Stimulated activated CD8-positive, alpha-beta memory T cell treated with anti-CD3 and anti-CD28 coated beads, Interleukin-7, amount 100 ng/mL, for 1 hour (primary cell): ENCODE measurements at regions not wholly inside any gene's neighbourhood (a gene's known extent, or its start where the extent isn't known, plus 50 kb on each side); places are given as distances from the start of the nearest gene placed in this dataset.

ENCODE experiments used
- DNase-seq, 2 donors: peaks; one replicate each; pipeline ENCODE4 v3.0.0-alpha.2; 2020; ENCODE audit warnings: low read depth in 2 of 2

DNA sequence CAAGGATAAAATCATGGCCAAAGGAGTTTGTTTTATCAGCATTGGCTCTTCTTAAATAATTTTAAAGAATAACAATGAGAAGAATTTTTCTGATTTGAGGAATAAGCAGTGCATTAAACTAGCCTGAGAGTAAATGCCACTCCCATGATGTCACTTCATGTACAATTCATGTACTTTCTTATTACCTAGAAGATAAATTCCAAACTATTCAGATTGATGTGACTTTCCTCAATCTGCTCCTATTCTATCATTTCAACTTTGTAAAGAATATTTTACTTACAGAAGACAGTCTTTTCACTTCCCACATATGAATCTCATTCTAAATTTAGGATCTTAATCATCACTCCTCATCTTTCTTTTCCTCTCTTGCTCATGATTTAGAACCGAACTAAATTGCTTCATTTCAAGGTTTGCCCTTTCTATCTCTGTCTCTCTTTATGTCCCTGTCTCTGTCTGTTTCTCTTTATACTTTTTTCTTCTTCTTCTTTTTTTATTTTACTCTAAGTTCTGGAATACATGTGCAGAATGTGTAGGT, 1142.0 kb upstream of the PIK3C3 start:
- DNase-seq, result no peak

DNA sequence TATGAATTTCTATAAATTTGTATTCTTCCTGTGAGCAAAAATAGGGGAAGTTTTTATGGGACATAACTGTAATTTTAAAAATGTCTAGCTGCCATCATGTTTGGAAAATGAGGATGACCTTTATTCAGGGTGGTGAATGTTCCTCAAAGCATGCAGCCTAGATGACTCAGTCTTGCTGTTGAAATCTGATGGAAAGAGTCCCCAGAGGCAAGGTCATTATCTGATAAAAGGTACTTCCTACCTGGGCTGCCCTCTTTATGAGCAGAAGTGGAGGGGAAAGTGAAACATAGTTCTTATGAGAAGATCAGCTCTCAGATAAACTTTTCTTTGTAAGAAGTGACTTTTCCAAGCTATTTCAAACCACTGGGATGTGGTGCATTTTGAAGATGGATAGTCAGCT, 1144.7 kb upstream of the PIK3C3 start:
- DNase-seq, result no peak

DNA sequence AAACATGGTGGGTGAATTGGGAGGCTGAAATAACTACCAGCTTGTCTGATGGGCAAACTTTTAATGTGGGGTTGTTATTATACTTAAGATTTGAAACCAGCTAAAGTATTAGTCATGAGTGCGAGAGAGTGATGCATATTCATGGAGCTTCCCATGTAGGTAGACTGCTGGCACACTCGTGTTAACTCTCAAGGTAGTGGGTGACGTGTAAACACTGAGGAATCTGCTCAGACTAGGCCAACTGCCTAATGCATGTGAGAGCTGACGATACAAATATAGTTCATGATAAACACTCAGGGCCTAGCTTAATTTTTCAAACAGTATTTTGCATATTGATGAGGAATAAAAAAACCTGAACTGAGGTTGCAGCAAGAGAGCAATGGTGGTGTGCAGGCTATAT, 1165.7 kb upstream of the PIK3C3 start:
- DNase-seq, result no peak

DNA sequence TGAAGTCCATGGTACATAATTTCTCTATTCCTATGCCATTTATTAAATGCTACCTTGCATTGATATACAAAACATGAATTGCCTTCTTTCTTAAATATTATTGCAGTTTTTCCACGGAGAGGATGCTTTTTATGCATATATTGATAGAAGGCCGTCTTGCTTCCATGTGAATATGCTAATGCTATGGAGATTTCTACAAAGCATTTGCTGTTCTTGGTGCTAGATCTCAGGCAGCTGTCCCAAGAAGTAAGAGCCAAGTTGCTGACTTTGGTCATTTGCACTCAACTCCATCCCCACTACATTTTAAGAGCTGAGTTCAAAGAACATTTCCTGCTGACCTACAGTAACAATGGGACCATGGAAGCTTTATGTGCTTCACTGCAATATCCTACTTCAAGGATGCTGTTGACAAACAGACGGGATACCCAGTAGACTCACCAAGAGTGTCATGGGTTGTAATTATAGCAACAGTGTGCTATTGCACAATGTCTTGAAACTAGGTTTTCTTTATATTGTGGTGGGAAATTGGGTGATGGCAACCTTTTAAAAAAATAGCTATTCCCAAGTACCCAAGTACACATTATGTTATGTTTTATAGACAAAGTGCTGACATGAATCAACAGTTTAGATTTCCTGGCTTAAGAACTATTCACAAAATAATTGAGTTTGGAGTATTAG, 1172.4 kb upstream of the PIK3C3 start:
- no peak for DNase-seq

DNA sequence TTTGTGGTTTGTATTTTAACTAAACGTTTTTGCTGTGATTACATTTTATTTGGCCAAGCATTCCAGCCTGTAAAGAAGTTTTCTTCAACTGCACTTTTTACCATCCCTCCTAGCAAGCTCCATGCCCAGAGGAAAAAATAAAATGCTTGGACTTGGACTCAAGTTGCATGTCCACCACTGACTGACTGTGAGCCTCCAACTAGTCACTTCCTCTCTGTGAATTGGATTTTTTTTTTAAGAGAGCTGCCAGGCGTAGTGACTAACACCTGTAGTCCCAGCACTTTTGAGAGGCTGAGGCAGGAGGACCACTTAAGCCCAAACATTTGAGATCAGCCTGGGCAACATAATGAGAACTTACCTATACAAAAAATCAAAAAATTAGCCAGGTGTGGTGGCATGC, 1185.2 kb upstream of the PIK3C3 start:
- DNase-seq, result no peak

DNA sequence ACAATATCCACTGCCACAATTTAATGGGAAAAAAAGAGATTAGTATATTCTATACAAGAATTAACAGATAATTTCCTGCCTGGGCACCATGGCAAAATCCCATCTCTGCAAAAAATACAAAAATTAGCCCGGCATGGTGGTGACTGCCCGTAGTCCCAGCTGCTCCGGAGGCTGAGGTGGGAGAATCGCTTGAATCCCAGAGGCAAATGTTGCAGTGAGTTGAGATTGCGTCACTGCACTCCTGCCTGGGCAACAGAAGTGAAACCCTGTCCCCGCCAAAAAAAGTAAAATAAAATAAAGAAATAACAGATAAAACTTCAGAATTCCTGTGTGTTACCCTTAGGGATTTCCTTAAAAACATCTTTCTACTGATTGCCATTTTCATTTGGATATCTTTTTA, 1194.8 kb upstream of the PIK3C3 start:
- DNase-seq, result no peak

DNA sequence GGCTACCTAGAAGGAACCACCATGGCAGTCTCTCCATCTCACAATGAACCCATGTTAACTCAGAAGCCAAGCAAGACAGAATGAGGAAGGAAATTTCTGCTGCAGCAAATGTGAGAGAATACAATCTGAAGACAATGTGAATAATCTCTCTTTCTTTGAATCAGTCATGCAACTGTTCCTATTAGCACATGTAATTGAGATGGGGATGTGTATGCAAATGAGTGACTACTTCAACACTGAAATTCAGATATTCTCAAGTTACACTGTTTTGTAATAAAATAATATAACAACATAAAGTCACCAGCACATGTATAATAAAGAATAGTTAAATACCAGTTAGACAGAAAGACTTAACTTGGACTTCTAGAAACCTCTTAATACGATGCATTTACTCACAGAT, 1200.6 kb upstream of the PIK3C3 start:
- DNase-seq, result no peak

DNA sequence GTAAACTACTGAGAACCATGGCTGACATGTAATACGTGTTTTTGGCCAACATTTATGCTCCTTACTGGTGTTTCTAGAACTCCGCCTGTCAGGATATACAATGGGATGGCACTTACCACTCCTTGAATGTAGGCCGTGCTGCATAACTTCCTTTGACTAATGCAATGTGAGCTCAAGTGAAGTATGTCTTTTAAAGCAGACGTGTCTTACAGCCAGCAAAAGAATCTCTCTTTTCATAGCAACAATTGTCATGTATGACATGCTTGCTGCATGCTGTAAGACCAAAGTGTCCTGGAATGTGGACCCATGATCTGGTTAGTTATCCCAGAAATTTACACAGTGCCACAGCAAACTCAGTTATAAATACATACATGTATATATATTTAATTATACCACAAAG, 1202.7 kb upstream of the PIK3C3 start:
- no peak for DNase-seq

DNA sequence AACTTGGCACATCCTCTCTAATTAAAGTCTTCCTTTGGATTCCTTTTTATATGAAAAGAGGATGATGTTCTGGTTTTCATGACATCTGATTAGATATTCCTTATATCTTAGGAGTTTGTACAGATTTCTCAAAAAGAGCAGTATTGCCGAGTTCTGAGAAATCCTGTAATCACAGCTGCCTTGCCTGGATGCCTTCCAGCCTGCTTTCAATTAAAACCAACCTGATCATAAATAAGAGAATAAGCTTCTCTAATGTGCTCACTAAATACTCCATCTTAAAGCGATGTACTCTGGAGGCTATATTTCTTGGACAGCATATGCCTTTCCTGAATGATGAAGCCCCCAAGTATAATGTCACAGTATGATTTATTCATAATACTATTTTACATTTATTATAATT, 1203.8 kb upstream of the PIK3C3 start:
- DNase-seq, result no peak

DNA sequence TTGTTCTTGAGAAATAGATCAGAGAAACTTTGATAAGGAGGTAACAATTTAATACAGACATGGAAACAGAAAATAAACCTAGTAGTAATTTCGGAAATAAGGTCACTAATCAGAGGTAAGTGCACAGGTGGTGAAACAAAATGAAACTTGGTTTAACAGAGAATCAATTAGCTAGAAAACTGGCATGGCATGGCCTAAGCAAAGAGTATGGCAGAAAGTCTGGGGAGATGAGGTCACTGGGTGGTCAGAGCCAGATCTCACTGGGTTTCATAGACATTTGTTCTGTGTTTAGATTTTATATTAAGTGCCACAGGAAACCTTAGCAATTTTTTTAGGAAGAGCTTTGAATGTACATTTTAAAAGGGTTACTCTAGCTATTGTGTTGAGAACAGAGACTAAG, 1216.0 kb upstream of the PIK3C3 start:
- no peak for DNase-seq

DNA sequence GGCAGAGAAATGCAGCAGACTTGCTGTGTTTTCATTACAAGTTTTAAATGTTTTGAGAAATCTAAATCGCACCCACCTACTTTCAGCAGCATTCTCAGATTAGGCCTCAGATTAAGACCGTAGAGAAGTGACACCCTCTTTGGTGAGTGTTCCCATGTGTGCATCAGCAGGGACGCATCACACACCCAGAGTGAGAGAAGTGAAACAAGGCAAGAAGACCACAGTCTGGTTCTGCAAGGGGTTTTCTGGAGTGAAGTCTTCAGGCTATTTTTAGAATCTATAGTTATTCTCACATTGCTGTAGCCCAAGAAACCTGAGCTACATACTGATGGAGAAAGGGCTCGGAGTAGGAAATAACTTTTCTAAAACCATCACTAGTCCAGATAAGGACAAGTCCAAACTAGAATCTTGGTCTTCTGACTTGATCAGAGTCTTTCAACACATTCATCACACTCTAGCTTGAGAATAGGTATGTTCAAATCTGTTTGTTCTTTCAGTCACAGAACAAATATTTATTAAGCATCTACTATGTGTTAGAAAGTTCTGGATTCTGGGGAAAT, 1216.6 kb upstream of the PIK3C3 start:
- DNase-seq, result no peak

DNA sequence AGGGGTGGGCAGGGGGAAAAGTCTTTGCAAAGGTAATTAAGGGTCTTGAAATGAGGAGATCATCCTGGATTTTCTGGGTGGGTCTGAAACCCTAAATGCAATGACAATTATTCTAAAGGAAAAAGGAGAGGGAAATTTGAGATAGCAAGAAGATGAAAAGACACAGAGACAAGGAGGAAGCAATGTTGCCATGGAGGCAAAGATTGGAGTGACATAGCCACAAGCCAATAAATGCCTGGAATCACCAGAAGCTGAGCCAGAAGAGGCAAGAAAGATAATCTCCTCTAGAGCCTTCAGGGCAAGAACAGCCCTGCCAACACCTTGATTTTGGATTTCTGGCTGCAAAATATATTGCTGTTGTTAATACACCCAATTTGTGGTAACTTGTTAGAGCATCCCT, 1246.3 kb upstream of the PIK3C3 start:
- DNase-seq, result no peak

DNA sequence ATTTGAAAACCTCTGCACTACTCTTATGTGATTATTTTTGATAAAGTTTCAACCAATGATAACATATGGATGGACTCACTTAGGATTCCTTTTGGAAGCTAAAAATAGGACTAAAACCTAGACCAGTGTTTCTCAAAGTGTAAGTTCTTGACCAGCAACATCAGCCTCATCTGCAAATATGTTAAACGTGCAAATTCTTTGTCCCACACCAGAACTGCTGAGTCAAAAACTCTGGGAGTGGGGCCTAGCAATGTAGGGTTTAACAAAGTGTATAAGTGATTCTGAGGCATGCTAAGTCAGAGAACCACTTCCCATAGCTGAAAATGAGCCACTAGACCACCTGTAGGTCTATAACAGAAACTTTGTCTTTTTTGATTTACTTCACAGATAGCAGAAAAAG, 1247.2 kb upstream of the PIK3C3 start:
- no peak for DNase-seq

DNA sequence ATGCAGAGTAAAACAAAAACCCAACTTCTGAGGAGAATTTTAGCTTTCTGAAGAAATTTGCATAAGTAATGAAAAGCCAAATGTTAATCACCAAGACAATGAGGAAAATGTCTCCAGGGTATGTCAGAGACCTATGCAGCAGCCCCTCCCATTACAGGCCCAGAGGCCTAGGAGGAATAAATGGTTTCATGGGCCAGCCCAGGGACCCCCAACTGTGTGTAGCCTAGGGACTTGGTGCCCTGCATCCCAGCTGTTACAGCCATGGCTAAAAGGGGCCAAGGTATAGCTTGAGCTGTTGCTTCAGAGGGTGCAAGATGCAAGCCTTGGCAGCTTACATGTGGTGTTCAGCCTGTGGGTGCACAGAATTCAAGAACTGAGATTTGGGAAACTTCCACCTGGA, 1256.9 kb upstream of the PIK3C3 start:
- DNase-seq, result no peak

DNA sequence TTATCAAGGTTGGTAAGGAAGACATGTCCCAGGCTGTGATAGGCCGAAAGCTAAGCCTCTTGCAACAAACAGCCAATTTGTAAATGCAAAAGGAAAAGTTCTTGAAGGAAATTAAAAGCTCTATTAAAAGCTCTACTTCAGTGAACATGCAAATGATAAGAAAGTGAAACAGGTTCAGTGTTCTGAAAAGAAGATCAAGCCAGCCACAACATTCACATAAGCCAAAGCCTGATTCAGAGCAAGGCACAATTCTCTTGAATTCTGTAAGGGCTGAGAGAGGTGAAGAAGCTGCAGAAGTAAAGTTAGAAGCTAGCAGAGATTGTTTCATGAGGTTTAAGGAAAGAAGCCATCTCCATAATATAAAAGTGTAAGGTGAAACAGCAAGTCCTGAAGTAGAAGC, 1259.5 kb upstream of the PIK3C3 start:
- DNase-seq, result no peak

DNA sequence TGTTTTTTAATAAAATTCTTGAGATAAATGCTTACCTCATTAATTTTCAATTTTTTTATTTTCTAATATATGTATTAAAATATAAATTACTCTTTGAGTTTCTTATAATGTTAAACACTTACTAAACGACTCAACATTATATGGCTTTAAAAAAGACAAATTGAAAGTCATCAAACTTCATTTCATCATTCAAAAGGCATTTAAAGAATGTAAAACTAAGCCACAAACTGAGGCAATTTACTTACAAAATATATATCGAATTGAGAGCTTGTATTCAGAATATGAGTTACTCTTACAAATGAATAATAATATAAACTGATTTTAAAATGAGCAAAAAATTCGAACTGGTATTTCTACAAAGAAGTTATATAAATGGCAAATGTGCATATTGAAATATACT, 1262.2 kb upstream of the PIK3C3 start:
- DNase-seq, result no peak

DNA sequence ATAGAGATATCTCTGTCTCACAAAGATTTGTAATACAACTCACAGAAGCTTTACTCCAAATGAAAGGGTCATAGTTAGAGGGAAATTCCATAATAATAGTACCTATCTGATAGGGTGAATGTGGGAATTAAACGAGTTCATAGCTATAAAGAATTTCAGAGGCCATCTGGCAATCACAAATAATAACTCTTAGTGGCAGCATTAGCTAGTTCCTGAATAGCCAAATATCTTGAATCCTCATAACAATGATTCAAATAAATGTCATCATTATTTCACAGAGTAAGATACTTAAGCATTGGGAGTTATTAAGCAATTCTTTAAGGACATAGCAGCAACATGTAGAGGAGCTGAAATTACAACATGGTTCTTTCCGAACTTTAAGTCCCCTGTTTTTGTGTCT, 1265.0 kb upstream of the PIK3C3 start:
- no peak for DNase-seq

DNA sequence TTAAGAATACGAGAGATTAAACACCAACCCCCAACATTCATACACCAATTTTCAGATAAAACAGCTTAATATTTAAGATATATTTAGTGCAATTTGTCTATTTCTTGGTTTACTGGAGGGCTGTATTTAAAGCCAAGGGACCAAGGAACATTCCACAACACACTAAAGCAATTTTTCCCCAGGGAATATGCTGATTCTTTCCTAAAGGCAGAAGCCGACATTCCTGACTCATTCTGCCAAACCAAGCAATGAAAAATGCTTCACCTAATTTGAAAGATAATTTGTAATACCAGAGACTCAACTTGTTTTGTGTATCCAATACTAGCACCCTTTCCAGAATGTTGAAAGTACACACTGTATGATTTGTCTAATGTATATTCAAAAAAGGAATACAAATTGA, 1267.6 kb upstream of the PIK3C3 start:
- no peak for DNase-seq

DNA sequence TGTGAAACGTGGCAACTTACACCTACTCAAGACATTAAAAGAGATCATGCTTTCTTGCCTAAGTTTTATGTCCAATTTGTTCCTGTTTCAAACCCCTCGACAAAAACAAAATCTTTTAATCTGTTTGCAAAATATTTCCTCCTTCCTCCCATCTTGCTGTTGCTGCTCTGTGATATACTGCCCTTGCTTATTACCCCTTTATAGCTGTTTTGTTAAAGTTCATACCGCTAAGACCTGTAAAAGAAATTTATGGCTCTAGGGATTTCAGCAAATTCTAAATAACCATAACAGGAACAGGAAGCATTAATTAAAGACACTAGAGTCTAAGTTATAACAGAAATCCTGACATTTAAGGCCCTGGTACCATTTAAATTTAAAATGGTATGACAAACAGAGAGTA, 1268.2 kb upstream of the PIK3C3 start:
- no peak for DNase-seq

DNA sequence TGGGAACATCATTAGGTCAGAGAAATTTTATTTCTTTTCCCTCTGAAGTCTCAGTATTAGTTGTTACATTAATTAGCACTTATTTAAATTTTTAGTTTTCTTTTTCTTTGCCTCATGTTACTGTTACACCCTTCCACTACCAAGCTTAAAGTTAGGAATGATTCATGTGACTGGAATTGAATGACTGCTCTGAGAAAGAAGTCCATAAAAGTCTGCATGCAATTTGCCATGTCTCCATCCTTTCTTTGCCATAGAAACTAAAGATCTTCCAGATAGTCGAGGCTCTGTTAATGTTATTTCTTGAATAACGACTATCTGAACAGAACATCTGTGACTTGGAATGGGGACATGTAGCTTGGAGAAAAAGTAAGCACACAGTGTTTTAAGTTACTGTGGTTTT, 1269.8 kb upstream of the PIK3C3 start:
- no peak for DNase-seq

DNA sequence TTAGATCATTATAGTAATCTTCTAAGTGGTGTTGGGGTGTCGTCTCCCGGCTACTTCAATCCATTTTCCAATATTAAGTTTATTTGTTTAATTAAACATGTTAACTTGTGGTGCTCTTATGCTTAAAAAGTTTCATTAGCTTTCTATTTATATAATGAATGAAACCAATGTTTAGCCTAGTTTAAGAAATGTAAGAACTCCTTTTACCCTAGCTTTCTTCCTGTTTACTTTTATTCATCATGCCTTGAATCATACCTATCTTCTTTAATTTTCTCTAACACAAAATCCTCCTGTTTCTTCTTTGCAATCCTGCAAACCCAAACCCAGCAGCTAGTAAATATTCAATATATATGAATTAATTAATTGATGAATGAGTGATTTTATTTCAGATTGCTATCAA, 1276.7 kb upstream of the PIK3C3 start:
- DNase-seq, result no peak

DNA sequence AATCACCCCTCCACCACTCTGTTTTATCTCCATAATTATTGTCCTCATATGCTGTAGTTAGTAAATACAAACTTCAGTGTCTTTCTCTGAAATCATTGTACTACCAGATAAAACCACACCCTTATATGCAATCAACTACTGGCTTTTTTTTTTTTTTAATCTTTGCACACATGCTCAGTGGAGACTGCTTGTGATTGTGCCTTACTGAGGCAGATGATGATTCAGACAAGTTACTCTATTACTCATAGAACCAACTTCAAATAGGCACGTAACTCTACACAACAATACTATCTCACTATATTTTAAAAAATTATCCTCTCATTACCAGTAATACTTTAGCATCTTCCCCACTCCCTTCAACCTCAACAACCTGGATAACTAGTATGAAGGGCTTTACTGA, 1278.4 kb upstream of the PIK3C3 start:
- no peak for DNase-seq

DNA sequence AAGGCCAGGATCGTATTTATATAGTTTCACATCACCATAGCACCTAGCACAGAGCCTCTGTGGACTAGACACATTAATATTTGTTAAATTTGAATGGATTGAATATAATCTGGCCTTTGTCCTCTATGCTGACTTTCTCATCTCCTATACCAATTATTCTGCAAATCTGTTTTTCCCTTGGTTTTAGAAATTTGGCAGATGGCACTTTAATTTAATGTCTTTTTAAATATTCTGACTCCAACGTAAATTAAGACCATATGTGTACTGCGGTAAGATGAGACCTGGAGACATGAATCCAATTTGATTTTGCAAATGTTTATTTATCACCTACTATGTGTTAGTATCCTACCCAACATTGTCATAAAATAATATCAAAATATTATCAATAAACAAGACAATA, 1281.9 kb upstream of the PIK3C3 start:
- DNase-seq, result no peak

DNA sequence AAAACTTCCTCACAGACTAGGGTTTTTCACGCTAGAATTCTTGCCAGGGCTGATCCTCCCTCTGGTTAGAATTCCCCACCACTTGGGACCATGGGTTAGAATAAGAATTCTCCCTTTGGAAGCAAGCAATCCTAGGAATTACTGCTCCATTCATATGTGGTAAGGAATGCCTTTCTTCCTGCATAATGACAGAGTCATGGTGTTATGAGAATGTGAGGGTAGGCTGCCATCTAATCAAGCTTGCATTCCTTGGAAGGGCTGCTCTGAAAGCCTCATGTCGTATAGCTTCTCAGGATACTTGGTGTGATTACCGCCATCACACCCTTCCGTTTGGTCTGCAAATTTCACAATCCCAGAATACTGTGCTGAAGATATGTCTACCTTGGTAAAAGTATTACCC, 1282.4 kb upstream of the PIK3C3 start:
- DNase-seq, result no peak
